ENCODE measurements at regions not wholly inside any gene's neighbourhood (a gene's known extent, or its start where the extent isn't known, plus 50 kb on each side); places are given as distances from the start of the nearest gene placed in this dataset.

DNA sequence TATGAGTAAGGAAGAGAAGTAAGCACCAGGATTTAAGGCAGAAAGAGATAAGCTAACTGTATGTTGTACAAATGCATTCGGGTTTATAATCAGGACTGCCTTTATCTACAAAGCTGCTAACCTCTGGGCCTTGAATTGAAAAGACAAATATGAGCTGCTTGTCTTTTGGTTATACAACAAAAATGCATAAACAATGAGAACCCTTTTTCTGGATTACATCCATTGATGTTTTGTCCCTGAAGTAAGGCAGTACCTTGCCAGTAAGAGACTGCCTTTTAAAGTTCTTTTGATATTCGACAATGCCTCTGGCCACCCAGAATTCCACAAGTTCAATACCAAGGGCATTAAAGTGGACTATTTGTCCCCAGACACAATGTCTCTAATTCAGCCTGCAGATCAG is 280.7 kb downstream of the ZNF621 start:
- TF ChIP-seq SIN3A (IDR thresholded peaks at IDR 0.05; ENCODE audit: borderline replicate concordance, insufficient read depth, low read length) (no peak), TAF1 (IDR thresholded peaks at IDR 0.05; ENCODE audit: borderline replicate concordance, insufficient read depth, low read length) (no peak), FOXP2 (optimal IDR thresholded peaks at IDR 0.05; ENCODE audit: borderline replicate concordance, extremely low read depth, extremely low read length, insufficient read depth) (no peak), POLR2AphosphoS5 (IDR thresholded peaks at IDR 0.05; ENCODE audit: low read depth, low read length) (no peak)
- TF ChIP-seq, protein P1, sequence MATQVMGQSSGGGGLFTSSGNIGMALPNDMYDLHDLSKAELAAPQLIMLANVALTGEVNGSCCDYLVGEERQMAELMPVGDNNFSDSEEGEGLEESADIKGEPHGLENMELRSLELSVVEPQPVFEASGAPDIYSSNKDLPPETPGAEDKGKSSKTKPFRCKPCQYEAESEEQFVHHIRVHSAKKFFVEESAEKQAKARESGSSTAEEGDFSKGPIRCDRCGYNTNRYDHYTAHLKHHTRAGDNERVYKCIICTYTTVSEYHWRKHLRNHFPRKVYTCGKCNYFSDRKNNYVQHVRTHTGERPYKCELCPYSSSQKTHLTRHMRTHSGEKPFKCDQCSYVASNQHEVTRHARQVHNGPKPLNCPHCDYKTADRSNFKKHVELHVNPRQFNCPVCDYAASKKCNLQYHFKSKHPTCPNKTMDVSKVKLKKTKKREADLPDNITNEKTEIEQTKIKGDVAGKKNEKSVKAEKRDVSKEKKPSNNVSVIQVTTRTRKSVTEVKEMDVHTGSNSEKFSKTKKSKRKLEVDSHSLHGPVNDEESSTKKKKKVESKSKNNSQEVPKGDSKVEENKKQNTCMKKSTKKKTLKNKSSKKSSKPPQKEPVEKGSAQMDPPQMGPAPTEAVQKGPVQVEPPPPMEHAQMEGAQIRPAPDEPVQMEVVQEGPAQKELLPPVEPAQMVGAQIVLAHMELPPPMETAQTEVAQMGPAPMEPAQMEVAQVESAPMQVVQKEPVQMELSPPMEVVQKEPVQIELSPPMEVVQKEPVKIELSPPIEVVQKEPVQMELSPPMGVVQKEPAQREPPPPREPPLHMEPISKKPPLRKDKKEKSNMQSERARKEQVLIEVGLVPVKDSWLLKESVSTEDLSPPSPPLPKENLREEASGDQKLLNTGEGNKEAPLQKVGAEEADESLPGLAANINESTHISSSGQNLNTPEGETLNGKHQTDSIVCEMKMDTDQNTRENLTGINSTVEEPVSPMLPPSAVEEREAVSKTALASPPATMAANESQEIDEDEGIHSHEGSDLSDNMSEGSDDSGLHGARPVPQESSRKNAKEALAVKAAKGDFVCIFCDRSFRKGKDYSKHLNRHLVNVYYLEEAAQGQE (IDR thresholded peaks at IDR 0.05; ENCODE audit: insufficient read depth in 1 of 2, low read depth in 2 of 2, low read length in 2 of 2), result no peak

DNA sequence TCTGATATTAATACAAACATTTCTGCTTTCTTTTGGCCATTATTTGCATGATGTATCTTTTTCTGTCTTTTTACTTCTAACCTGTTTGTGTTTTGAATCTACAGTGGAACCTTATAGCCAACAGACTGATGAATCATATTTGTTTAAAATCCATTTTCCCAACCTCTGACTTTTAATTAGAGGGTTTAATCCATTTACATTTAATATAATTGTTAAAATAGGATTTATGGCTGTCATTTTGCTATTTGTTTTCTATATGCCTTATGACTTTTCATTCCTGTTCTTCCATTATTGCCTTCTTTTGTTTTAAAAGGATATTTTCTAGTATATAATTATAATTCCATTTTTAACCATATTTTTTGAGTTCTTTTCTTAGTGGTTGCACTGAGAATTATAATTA is 286.1 kb downstream of the ZNF621 start:
- TF ChIP-seq, protein P1 (IDR thresholded peaks at IDR 0.05; ENCODE audit: insufficient read depth in 1 of 2, low read depth in 2 of 2, low read length in 2 of 2), result no peak
- TF ChIP-seq POLR2AphosphoS5 (IDR thresholded peaks at IDR 0.05; ENCODE audit: low read depth, low read length) (no peak), SIN3A (IDR thresholded peaks at IDR 0.05; ENCODE audit: borderline replicate concordance, insufficient read depth, low read length) (no peak), FOXP2 (optimal IDR thresholded peaks at IDR 0.05; ENCODE audit: borderline replicate concordance, extremely low read depth, extremely low read length, insufficient read depth) (no peak), TAF1 (IDR thresholded peaks at IDR 0.05; ENCODE audit: borderline replicate concordance, insufficient read depth, low read length) (no peak)

DNA sequence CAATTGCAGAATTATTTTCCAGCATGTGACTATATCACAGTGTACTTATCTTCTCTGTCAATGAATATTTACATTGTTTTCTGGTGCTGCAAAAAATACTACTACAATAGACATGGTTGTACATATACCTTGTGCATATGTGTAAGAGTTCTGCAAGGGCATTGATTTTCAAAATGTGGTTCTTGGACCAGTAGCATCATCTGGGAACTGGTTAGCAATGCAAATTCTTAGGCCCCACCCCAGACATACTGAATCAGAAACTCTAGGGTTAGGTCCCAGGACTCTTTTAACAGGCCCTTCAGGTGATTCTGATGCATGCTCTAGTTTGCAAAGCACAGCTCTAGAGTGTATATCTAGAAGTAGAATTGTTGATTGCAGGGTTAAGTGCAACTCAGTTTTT is 292.3 kb downstream of the ZNF621 start:
- TF ChIP-seq TAF1 (IDR thresholded peaks at IDR 0.05; ENCODE audit: borderline replicate concordance, insufficient read depth, low read length) (no peak), POLR2AphosphoS5 (IDR thresholded peaks at IDR 0.05; ENCODE audit: low read depth, low read length) (no peak), SIN3A (IDR thresholded peaks at IDR 0.05; ENCODE audit: borderline replicate concordance, insufficient read depth, low read length) (no peak), FOXP2 (optimal IDR thresholded peaks at IDR 0.05; ENCODE audit: borderline replicate concordance, extremely low read depth, extremely low read length, insufficient read depth) (no peak)
- TF ChIP-seq, protein P1 (IDR thresholded peaks at IDR 0.05; ENCODE audit: insufficient read depth in 1 of 2, low read depth in 2 of 2, low read length in 2 of 2), result no peak

DNA sequence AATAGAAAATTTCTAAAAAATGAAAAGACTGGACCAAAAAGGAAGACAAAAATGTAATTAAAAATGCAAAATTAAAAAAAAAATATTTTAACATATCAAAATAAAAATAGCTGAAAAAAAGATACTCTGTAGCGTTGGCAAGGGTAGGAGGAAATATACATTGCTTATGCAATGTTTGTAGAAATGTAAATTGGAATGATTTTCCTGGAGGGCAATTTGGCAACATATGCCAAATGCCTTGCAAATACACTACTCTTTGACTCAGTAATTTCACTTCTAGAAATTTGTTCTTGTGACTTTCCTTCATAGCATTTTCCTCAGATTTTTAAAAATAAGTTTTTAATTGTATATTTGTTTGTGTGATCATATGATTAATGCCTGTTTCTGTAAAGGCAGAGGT is 296.6 kb downstream of the ZNF621 start:
- TF ChIP-seq FOXP2 (optimal IDR thresholded peaks at IDR 0.05; ENCODE audit: borderline replicate concordance, extremely low read depth, extremely low read length, insufficient read depth) (no peak), SIN3A (IDR thresholded peaks at IDR 0.05; ENCODE audit: borderline replicate concordance, insufficient read depth, low read length) (no peak), TAF1 (IDR thresholded peaks at IDR 0.05; ENCODE audit: borderline replicate concordance, insufficient read depth, low read length) (no peak), POLR2AphosphoS5 (IDR thresholded peaks at IDR 0.05; ENCODE audit: low read depth, low read length) (no peak)
- TF ChIP-seq, protein P1 (IDR thresholded peaks at IDR 0.05; ENCODE audit: insufficient read depth in 1 of 2, low read depth in 2 of 2, low read length in 2 of 2), result no peak

DNA sequence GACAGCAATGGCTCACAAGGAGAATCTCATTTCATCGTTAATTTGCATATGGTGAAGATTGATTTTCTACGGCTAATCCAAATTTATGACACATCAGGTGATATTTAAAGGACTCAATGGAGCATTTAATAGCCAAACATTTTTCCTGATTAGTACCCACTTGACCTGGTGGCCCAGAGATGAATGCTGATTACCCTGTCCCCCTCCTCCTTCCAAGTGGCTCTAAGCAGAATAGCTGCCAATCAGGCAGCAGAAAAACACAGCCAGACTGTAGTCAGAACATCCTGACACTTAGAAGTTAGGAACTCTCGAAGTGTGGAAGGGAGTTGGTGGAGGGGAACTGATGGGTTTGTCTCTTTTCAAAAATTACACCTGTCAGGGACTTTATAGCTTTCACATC is 302.5 kb downstream of the ZNF621 start:
- TF ChIP-seq FOXP2 (optimal IDR thresholded peaks at IDR 0.05; ENCODE audit: borderline replicate concordance, extremely low read depth, extremely low read length, insufficient read depth), result no peak
- TF ChIP-seq TAF1 (IDR thresholded peaks at IDR 0.05; ENCODE audit: borderline replicate concordance, insufficient read depth, low read length), result no peak
- TF ChIP-seq SIN3A (IDR thresholded peaks at IDR 0.05; ENCODE audit: borderline replicate concordance, insufficient read depth, low read length), result no peak
- no peak for TF ChIP-seq POLR2AphosphoS5 (IDR thresholded peaks at IDR 0.05; ENCODE audit: low read depth, low read length)
- TF ChIP-seq, protein P1 (IDR thresholded peaks at IDR 0.05; ENCODE audit: insufficient read depth in 1 of 2, low read depth in 2 of 2, low read length in 2 of 2), result no peak

Data from PFSK-1 (cell line).